ENCODE measurements at regions not wholly inside any gene's neighbourhood (a gene's known extent, or its start where the extent isn't known, plus 50 kb on each side); places are given as distances from the start of the nearest gene placed in this dataset.

- Histone ChIP-seq H3K4me3 (ENCODE audit: low read length) (no peak overlapping the region), H3K9ac (ENCODE audit: low read length) (no peak overlapping the region), H3K36me3 (ENCODE audit: low read depth, low read length) (no peaks in the 10 kb centered on the region), H3K4me2 (ENCODE audit: low read length) (no peak overlapping the region), H3K27ac (ENCODE audit: low read length) (no peak overlapping the region), H3K79me2 (ENCODE audit: low read length) (no peaks in the 10 kb centered on the region), H3K9me3 (ENCODE audit: low read length) (no peaks in the 10 kb centered on the region), H3K27me3 (ENCODE audit: low read length) (no peaks in the 10 kb centered on the region), H2AFZ (ENCODE audit: low read length) (no peak overlapping the region), H3F3A (ENCODE audit: low read length, unreplicated experiment) (no peaks in the 10 kb centered on the region), H4K20me1 (ENCODE audit: low read length) (no peaks in the 10 kb centered on the region), H3K4me1 (ENCODE audit: insufficient read depth, low read length) (no peaks in the 10 kb centered on the region), H3K9me2 (replicated peaks; ENCODE audit: low read length) (no peaks in the 10 kb centered on the region)
- DNase-seq (no peak), ATAC-seq (no peak)
- ChIA-PET CTCF (no interaction called here), POLR2A (ENCODE audit: unreplicated experiment) (no interaction called here)
- intact Hi-C loops (cut with micrococcal nuclease) = no loop called here
- TF ChIP-seq EZH2 (IDR thresholded peaks at IDR 0.05; ENCODE audit: low read length, unreplicated experiment) (no peak), CTCF (conservative IDR thresholded peaks at IDR 0.05; ENCODE audit: low read depth, low read length) (no peak)
- no TSS peak for BruUV-seq (replicated peaks)
These were observed 105.2 kb upstream of the ITGA1 start for GRCh38 chr5:52682492-52682891.

DNA sequence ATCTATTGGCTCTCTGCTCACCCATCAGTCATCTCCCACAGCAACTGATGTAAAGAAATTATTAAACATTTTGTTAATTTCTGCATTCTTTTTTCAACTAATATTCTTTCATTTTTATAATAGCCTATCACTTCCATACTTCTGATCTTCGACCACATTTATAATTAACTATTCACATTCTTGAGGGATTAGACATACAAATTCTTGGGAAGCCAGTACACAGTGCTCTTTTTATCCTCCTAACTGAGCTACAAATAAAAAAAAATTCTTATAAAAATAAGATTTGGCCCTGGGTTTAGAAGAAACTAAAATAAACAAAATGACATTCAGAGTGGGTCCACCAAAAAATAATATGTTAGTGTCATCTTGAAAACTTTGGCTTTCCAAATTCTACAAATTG, 103.7 kb upstream of the ITGA1 start:
- no peaks in the 10 kb centered on the region for H3K79me2 ChIP-seq (ENCODE audit: low read length)
- H3K4me3 ChIP-seq (ENCODE audit: low read length) = no peak overlapping the region
- ATAC-seq = no peak
- no peak overlapping the region for H3K9ac ChIP-seq (ENCODE audit: low read length)
- H3K9me3 ChIP-seq (ENCODE audit: low read length) = no peaks in the 10 kb centered on the region
- no peaks in the 10 kb centered on the region for H3K27me3 ChIP-seq (ENCODE audit: low read length)
- BruUV-seq (replicated peaks) = no TSS peak
- intact Hi-C loops (cut with micrococcal nuclease) = no loop called here
- no peaks in the 10 kb centered on the region for H3K36me3 ChIP-seq (ENCODE audit: low read depth, low read length)
- no peak for DNase-seq
- H3K27ac ChIP-seq (ENCODE audit: low read length) = no peak overlapping the region
- POLR2A ChIA-PET (ENCODE audit: unreplicated experiment) = no interaction called here
- no peaks in the 10 kb centered on the region for H3F3A ChIP-seq (ENCODE audit: low read length, unreplicated experiment)
- H3K4me2 ChIP-seq (ENCODE audit: low read length) = no peak overlapping the region
- H3K9me2 ChIP-seq (replicated peaks; ENCODE audit: low read length) = no peaks in the 10 kb centered on the region
- no peaks in the 10 kb centered on the region for H3K4me1 ChIP-seq (ENCODE audit: insufficient read depth, low read length)
- no peak for TF ChIP-seq EZH2 (IDR thresholded peaks at IDR 0.05; ENCODE audit: low read length, unreplicated experiment)
- CTCF ChIA-PET = no interaction called here
- H4K20me1 ChIP-seq (ENCODE audit: low read length) = no peaks in the 10 kb centered on the region
- H2AFZ ChIP-seq (ENCODE audit: low read length) = no peak overlapping the region

GRCh38 chr5:52685566-52685965, 102.2 kb upstream of the ITGA1 start:
- intact Hi-C loops (cut with micrococcal nuclease) = no loop called here
- no peak for ATAC-seq

More at GRCh38 chr5:52685566-52685965, 102.2 kb upstream of the ITGA1 start:
- Histone ChIP-seq H3K27me3 (ENCODE audit: low read length) (no peaks in the 10 kb centered on the region), H3K9me3 (ENCODE audit: low read length) (no peaks in the 10 kb centered on the region), H3K4me2 (ENCODE audit: low read length) (no peak overlapping the region), H3K79me2 (ENCODE audit: low read length) (no peaks in the 10 kb centered on the region), H3F3A (ENCODE audit: low read length, unreplicated experiment) (no peaks in the 10 kb centered on the region), H3K4me3 (ENCODE audit: low read length) (no peak overlapping the region), H3K36me3 (ENCODE audit: low read depth, low read length) (no peaks in the 10 kb centered on the region), H3K9ac (ENCODE audit: low read length) (no peak overlapping the region), H4K20me1 (ENCODE audit: low read length) (no peaks in the 10 kb centered on the region), H3K9me2 (replicated peaks; ENCODE audit: low read length) (no peaks in the 10 kb centered on the region), H3K4me1 (ENCODE audit: insufficient read depth, low read length) (no peaks in the 10 kb centered on the region), H3K27ac (ENCODE audit: low read length) (no peak overlapping the region), H2AFZ (ENCODE audit: low read length) (no peak overlapping the region)
- CTCF ChIA-PET = no interaction called here
- no TSS peak for BruUV-seq (replicated peaks)
- TF ChIP-seq CTCF (conservative IDR thresholded peaks at IDR 0.05; ENCODE audit: low read depth, low read length) = no peak
- TF ChIP-seq EZH2phosphoT487 (IDR thresholded peaks at IDR 0.05; ENCODE audit: borderline replicate concordance, low read length) = no peak
- no peak for TF ChIP-seq EZH2 (IDR thresholded peaks at IDR 0.05; ENCODE audit: low read length, unreplicated experiment)
- DNase-seq = peak; percentile 3
- POLR2A ChIA-PET (ENCODE audit: unreplicated experiment) = no interaction called here

All from PC-3 (cell line).